Endothelial cell of umbilical vein (primary cell): ENCODE measurements at regions not wholly inside any gene's neighbourhood (a gene's known extent, or its start where the extent isn't known, plus 50 kb on each side); places are given as distances from the start of the nearest gene placed in this dataset.

Experiments
- CTCF ChIP-seq, 2 donors: IDR thresholded peaks; 1 replicate in 1 of 2; 2 replicates in 1 of 2; pipeline ENCODE4 v1.5.1; 2011; ENCODE audit warnings: low read length in 2 of 2, mild to moderate bottlenecking in 2 of 2, moderate library complexity in 2 of 2, control low read depth in 1 of 2, inconsistent platforms in 1 of 2, low read depth in 1 of 2; ENCODE audit not compliant: insufficient read depth in 1 of 2; ENCODE audit errors: extremely low read depth in 1 of 2
- EZH2 ChIP-seq: IDR thresholded peaks from 2 replicates; pipeline ENCODE4 v1.6.1; 2012; ENCODE audit warnings: borderline replicate concordance, low read depth, mild to moderate bottlenecking, moderate library complexity, low read length, inconsistent platforms; ENCODE audit not compliant: severe bottlenecking
- FOS ChIP-seq: IDR thresholded peaks from 2 replicates; pipeline ENCODE4 v1.6.1; 2011; ENCODE audit warnings: mild to moderate bottlenecking, low read length, moderate library complexity, borderline replicate concordance; ENCODE audit not compliant: insufficient read depth
- GATA2 ChIP-seq: IDR thresholded peaks from 2 replicates; pipeline ENCODE4 v1.7.0; 2011; ENCODE audit warnings: low read depth, mild to moderate bottlenecking, moderate library complexity, mixed read lengths, low read length; ENCODE audit not compliant: insufficient read length, insufficient read depth
- JUN ChIP-seq: IDR thresholded peaks from 2 replicates; pipeline ENCODE4 v1.6.1; 2011; ENCODE audit warnings: borderline replicate concordance, low read depth; ENCODE audit not compliant: insufficient read length, insufficient read depth
- MAX ChIP-seq: IDR thresholded peaks from 2 replicates; pipeline ENCODE4 v1.6.1; 2011; ENCODE audit not compliant: insufficient read depth, insufficient read length
- MYC ChIP-seq: IDR thresholded peaks from one replicate; pipeline ENCODE4 v1.6.1; 2011; ENCODE audit warnings: mild to moderate bottlenecking, low read depth, low read length
- POLR2A ChIP-seq: IDR thresholded peaks from 2 replicates; pipeline ENCODE4 v1.6.1; 2012; ENCODE audit warnings: low read depth, mild to moderate bottlenecking, control low read depth, low read length
- POLR2AphosphoS5 ChIP-seq: IDR thresholded peaks from 2 replicates; pipeline ENCODE4 v1.6.1; 2012; ENCODE audit warnings: low read depth, mild to moderate bottlenecking, control low read depth, low read length, moderate library complexity; ENCODE audit not compliant: insufficient read depth

- TF ChIP-seq EZH2, result no peak
- TF ChIP-seq POLR2A, result no peak
- TF ChIP-seq CTCF (IDR thresholded peaks at IDR 0.05; ENCODE audit: extremely low read depth in 1 of 2, insufficient read depth in 1 of 2, low read depth in 1 of 2, low read length in 2 of 2), result no peak
- no peak for TF ChIP-seq MAX
- TF ChIP-seq JUN, result no peak
- TF ChIP-seq POLR2AphosphoS5, result no peak
- no peak for TF ChIP-seq MYC
- TF ChIP-seq FOS, result no peak
- no peak for TF ChIP-seq GATA2
These were observed 194.7 kb downstream of the CPEB2 start for GRCh38 chr4:15197005-15197404.
